ENCODE measurements at regions not wholly inside any gene's neighbourhood (a gene's known extent, or its start where the extent isn't known, plus 50 kb on each side); places are given as distances from the start of the nearest gene placed in this dataset.

DNA sequence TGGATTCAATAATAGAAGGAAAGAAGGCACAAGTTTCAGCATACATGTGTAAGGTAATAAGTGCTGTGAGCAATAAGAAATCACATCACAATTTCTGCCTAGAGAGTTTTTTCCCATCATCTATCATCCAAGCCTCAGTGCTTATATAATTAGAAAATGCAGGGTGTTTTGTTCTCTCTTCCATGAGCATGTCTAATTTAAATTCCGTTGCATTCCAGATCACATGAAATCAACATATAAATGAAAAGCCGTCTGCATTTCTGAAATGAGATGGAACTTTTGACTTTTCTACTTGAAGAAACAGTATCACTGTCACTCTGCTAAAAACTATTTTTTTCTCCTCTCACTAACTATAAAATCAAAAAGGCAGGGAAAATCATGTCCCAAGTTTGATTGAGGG, 74.5 kb upstream of the CD2AP start:
- intact Hi-C loops (cut with micrococcal nuclease; ENCODE audit: unreplicated experiment): no loop called here
- Histone ChIP-seq H3K27me3 (ENCODE audit: control insufficient read depth in 1 of 2, insufficient read depth in 2 of 2, low read length in 2 of 2) (peaks cover 0 to 9% of the 10 kb centered on the region in 2 experiments; a peak in 1 of 5 replicates), H3K9me3 (ENCODE audit: low read length) (no peaks in the 10 kb centered on the region), H3K79me2 (ENCODE audit: insufficient read depth, low read length) (no peaks in the 10 kb centered on the region), H3K4me3 (replicated peaks in 1 of 3; ENCODE audit: insufficient read depth in 1 of 3, low read depth in 2 of 3, low read length in 3 of 3) (no peak overlapping the region), H4K20me1 (ENCODE audit: insufficient read depth, low read length) (no peaks in the 10 kb centered on the region), H3K4me2 (ENCODE audit: low read depth, low read length) (no peak overlapping the region), H2AFZ (ENCODE audit: low read length) (no peak overlapping the region), H3K4me1 (ENCODE audit: insufficient read depth, low read length) (peaks cover 10% of the 10 kb centered on the region), H3K9ac (ENCODE audit: insufficient read depth, low read depth, low read length) (no peak overlapping the region), H3K36me3 (replicated peaks in 1 of 2; ENCODE audit: control insufficient read depth in 1 of 2, insufficient read depth in 2 of 2, low read length in 2 of 2) (no peaks in the 10 kb centered on the region), H3K27ac (ENCODE audit: extremely low read length, insufficient read depth, low read length) (no peak overlapping the region)
- WGBS (ENCODE audit: low lambda C conversion rate): 12% methylated on average over 2 of the region's 2 CpGs
- POLR2A ChIA-PET: no interaction called here
- in situ Hi-C loops (cut with HindIII; ENCODE audit: extremely low pct_ligation_motif_present, low pct_unique_long_range_greater_than_20kb): no loop called here
- FAIRE-seq (no peak), ATAC-seq (no peak), DNase-seq (ENCODE audit: low spot score) (no peak)
- TF ChIP-seq NR3C1 (CRISPR knock-in tag; IDR thresholded peaks at IDR 0.05) (no peak), ZBTB7A (CRISPR knock-in tag; IDR thresholded peaks at IDR 0.05) (no peak), REPIN1 (CRISPR knock-in tag; IDR thresholded peaks at IDR 0.05; ENCODE audit: borderline replicate concordance, low read depth) (no peak), KLF13 (CRISPR knock-in tag; IDR thresholded peaks at IDR 0.05) (no peak), ZBTB43 (CRISPR knock-in tag; conservative IDR thresholded peaks at IDR 0.05) (no peak), ZFY (CRISPR knock-in tag; IDR thresholded peaks at IDR 0.05) (no peak), HIC2 (CRISPR knock-in tag; IDR thresholded peaks at IDR 0.05; ENCODE audit: low read depth) (no peak), MLLT10 (CRISPR knock-in tag; IDR thresholded peaks at IDR 0.05) (no peak), FLYWCH1 (CRISPR knock-in tag; IDR thresholded peaks at IDR 0.05) (no peak), PHF20 (CRISPR knock-in tag; IDR thresholded peaks at IDR 0.05) (no peak)
- TF ChIP-seq, protein P1, sequence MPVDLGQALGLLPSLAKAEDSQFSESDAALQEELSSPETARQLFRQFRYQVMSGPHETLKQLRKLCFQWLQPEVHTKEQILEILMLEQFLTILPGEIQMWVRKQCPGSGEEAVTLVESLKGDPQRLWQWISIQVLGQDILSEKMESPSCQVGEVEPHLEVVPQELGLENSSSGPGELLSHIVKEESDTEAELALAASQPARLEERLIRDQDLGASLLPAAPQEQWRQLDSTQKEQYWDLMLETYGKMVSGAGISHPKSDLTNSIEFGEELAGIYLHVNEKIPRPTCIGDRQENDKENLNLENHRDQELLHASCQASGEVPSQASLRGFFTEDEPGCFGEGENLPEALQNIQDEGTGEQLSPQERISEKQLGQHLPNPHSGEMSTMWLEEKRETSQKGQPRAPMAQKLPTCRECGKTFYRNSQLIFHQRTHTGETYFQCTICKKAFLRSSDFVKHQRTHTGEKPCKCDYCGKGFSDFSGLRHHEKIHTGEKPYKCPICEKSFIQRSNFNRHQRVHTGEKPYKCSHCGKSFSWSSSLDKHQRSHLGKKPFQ (CRISPR knock-in tag; IDR thresholded peaks at IDR 0.05; ENCODE audit: insufficient replicate concordance): no peak
- TF ChIP-seq, protein P2, sequence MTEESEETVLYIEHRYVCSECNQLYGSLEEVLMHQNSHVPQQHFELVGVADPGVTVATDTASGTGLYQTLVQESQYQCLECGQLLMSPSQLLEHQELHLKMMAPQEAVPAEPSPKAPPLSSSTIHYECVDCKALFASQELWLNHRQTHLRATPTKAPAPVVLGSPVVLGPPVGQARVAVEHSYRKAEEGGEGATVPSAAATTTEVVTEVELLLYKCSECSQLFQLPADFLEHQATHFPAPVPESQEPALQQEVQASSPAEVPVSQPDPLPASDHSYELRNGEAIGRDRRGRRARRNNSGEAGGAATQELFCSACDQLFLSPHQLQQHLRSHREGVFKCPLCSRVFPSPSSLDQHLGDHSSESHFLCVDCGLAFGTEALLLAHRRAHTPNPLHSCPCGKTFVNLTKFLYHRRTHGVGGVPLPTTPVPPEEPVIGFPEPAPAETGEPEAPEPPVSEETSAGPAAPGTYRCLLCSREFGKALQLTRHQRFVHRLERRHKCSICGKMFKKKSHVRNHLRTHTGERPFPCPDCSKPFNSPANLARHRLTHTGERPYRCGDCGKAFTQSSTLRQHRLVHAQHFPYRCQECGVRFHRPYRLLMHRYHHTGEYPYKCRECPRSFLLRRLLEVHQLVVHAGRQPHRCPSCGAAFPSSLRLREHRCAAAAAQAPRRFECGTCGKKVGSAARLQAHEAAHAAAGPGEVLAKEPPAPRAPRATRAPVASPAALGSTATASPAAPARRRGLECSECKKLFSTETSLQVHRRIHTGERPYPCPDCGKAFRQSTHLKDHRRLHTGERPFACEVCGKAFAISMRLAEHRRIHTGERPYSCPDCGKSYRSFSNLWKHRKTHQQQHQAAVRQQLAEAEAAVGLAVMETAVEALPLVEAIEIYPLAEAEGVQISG (CRISPR knock-in tag; IDR thresholded peaks at IDR 0.05): no peak
- BruUV-seq (replicated peaks): no TSS peak
- CTCF ChIA-PET (ENCODE audit: low intra/inter-chr PET ratio, low total read pairs): no interaction called here

Data from HepG2 (cell line).